ENCODE measurements at regions not wholly inside any gene's neighbourhood (a gene's known extent, or its start where the extent isn't known, plus 50 kb on each side); places are given as distances from the start of the nearest gene placed in this dataset.
A peak's percentile ranks its signal among the peaks of the same experiment; 100 is the strongest.

DNA sequence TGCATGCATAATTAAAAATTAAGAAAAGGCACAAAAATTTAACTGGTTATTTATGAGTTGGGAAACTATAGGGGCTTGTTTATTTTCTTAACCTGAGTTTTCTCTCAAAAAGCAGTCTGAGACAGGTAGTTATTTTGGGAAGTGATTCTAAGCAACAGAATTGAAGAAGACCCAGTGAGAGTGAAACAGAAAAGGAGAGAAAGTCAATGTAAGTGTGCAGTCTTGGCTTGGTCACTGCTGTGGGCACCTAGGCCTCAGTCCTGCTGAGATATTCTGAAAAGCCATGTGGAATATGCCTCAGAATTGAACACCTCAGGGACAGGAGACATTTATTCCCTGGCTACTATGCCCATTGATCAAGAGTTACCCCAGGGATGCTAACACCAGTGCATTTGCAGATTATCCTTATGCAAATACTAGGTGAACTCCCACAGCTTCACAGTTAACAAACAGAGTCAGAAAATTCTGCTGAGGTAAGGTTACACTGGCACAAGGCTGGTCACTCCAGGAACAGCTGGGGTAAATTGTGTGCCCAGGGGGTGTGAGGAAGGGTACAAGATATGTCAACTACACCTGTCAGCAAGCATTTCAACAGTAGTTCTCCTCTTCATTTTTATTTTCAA, 222.7 kb downstream of the EFHB start:
- no peaks in the 10 kb centered on the region for H3F3A ChIP-seq (ENCODE audit: low read depth)
- H3K4me2 ChIP-seq (ENCODE audit: low read depth, low read length, poor library complexity, severe bottlenecking) = no peak overlapping the region
- H3K79me2 ChIP-seq (ENCODE audit: insufficient read depth, low read length) = no peaks in the 10 kb centered on the region
- no peaks in the 10 kb centered on the region for H3K27me3 ChIP-seq (ENCODE audit: insufficient read depth, low read length, poor library complexity, severe bottlenecking)
- no peak overlapping the region for H3K4me3 ChIP-seq (ENCODE audit: low read length, poor library complexity, severe bottlenecking)
- no peaks in the 10 kb centered on the region for H3K9me2 ChIP-seq (replicated peaks; ENCODE audit: low read depth, low read length)
- no peak for TF ChIP-seq EZH2phosphoT487 (IDR thresholded peaks at IDR 0.05; ENCODE audit: borderline replicate concordance)
- TF ChIP-seq, protein P1, sequence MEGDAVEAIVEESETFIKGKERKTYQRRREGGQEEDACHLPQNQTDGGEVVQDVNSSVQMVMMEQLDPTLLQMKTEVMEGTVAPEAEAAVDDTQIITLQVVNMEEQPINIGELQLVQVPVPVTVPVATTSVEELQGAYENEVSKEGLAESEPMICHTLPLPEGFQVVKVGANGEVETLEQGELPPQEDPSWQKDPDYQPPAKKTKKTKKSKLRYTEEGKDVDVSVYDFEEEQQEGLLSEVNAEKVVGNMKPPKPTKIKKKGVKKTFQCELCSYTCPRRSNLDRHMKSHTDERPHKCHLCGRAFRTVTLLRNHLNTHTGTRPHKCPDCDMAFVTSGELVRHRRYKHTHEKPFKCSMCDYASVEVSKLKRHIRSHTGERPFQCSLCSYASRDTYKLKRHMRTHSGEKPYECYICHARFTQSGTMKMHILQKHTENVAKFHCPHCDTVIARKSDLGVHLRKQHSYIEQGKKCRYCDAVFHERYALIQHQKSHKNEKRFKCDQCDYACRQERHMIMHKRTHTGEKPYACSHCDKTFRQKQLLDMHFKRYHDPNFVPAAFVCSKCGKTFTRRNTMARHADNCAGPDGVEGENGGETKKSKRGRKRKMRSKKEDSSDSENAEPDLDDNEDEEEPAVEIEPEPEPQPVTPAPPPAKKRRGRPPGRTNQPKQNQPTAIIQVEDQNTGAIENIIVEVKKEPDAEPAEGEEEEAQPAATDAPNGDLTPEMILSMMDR (conservative IDR thresholded peaks at IDR 0.05; ENCODE audit: low read length) = no peak
- H2AFZ ChIP-seq (ENCODE audit: low read length) = no peak overlapping the region
- H3K9ac ChIP-seq (ENCODE audit: low read depth, low read length, poor library complexity, severe bottlenecking) = no peak overlapping the region
- H3K4me1 ChIP-seq (ENCODE audit: insufficient read depth, low read length, poor library complexity, severe bottlenecking) = no peaks in the 10 kb centered on the region
- no peaks in the 10 kb centered on the region for H3K36me3 ChIP-seq (ENCODE audit: insufficient read depth, low read length)
- no peaks in the 10 kb centered on the region for H4K20me1 ChIP-seq (ENCODE audit: insufficient read depth, low read length, poor library complexity, severe bottlenecking)
- no peaks in the 10 kb centered on the region for H3K9me3 ChIP-seq (ENCODE audit: insufficient read depth, low read depth, low read length)

- Histone ChIP-seq H3F3A (ENCODE audit: low read depth) (no peaks in the 10 kb centered on the region), H3K4me3 (ENCODE audit: low read length, poor library complexity, severe bottlenecking) (peak overlapping the region; percentile 69), H4K20me1 (ENCODE audit: insufficient read depth, low read length, poor library complexity, severe bottlenecking) (no peaks in the 10 kb centered on the region), H3K4me2 (ENCODE audit: low read depth, low read length, poor library complexity, severe bottlenecking) (peak overlapping the region; percentile 52), H2AFZ (ENCODE audit: low read length) (peak overlapping the region; percentile 59), H3K9me2 (replicated peaks; ENCODE audit: low read depth, low read length) (no peaks in the 10 kb centered on the region), H3K9ac (ENCODE audit: low read depth, low read length, poor library complexity, severe bottlenecking) (peak overlapping the region; percentile 61), H3K4me1 (ENCODE audit: insufficient read depth, low read length, poor library complexity, severe bottlenecking) (peaks cover 12% of the 10 kb centered on the region), H3K27me3 (ENCODE audit: insufficient read depth, low read length, poor library complexity, severe bottlenecking) (no peaks in the 10 kb centered on the region), H3K36me3 (ENCODE audit: insufficient read depth, low read length) (no peaks in the 10 kb centered on the region), H3K9me3 (ENCODE audit: insufficient read depth, low read depth, low read length) (no peaks in the 10 kb centered on the region), H3K79me2 (ENCODE audit: insufficient read depth, low read length) (no peaks in the 10 kb centered on the region)
- TF ChIP-seq, protein P1 (conservative IDR thresholded peaks at IDR 0.05; ENCODE audit: low read length) = no peak
- TF ChIP-seq EZH2phosphoT487 (IDR thresholded peaks at IDR 0.05; ENCODE audit: borderline replicate concordance) = no peak
Observed at GRCh38 chr3:19702416-19703078, 231.5 kb downstream of the EFHB start.

GRCh38 chr3:19688767-19689166, 245.2 kb downstream of the EFHB start:
- Histone ChIP-seq H3K79me2 (ENCODE audit: insufficient read depth, low read length) (no peaks in the 10 kb centered on the region), H2AFZ (ENCODE audit: low read length) (no peak overlapping the region), H3K9me2 (replicated peaks; ENCODE audit: low read depth, low read length) (no peaks in the 10 kb centered on the region; the same call in 1 of the 2 replicates), H3K27me3 (ENCODE audit: insufficient read depth, low read length, poor library complexity, severe bottlenecking) (no peaks in the 10 kb centered on the region), H3K4me2 (ENCODE audit: low read depth, low read length, poor library complexity, severe bottlenecking) (no peak overlapping the region), H3K4me3 (ENCODE audit: low read length, poor library complexity, severe bottlenecking) (no peak overlapping the region), H3K4me1 (ENCODE audit: insufficient read depth, low read length, poor library complexity, severe bottlenecking) (no peaks in the 10 kb centered on the region), H3K9ac (ENCODE audit: low read depth, low read length, poor library complexity, severe bottlenecking) (no peak overlapping the region), H3F3A (ENCODE audit: low read depth) (no peaks in the 10 kb centered on the region), H3K36me3 (ENCODE audit: insufficient read depth, low read length) (no peaks in the 10 kb centered on the region), H4K20me1 (ENCODE audit: insufficient read depth, low read length, poor library complexity, severe bottlenecking) (no peaks in the 10 kb centered on the region), H3K9me3 (ENCODE audit: insufficient read depth, low read depth, low read length) (peaks cover 4% of the 10 kb centered on the region; the same call in 1 of the 2 replicates)
- no peak for TF ChIP-seq EZH2phosphoT487 (IDR thresholded peaks at IDR 0.05; ENCODE audit: borderline replicate concordance)
- TF ChIP-seq, protein P1 (conservative IDR thresholded peaks at IDR 0.05; ENCODE audit: low read length) = peak; percentile 43; the same call in 1 of the 2 replicates
